MCF 10A (cell line): ENCODE measurements at regions not wholly inside any gene's neighbourhood (a gene's known extent, or its start where the extent isn't known, plus 50 kb on each side); places are given as distances from the start of the nearest gene placed in this dataset.
"Not testable (repeated sequence)": the region's sequence is repeated elsewhere in the genome, so short reads cannot be mapped to it uniquely, and the experiment has no call there.

Source experiments
- BruUV-seq: library from RNA; stranded (reverse); fragments of 400-500 nt; replicated peaks from 2 replicates; lab custom pipeline; 2021; lab: Mats Ljungman, UMichigan
- CTCF ChIA-PET: fragments of 300-600 bp; sonication (Branson Sonifier 250); formaldehyde crosslinking; extraction: SDS; loops from one replicate; lab custom pipeline; 2021; ENCODE audit warnings: antibody characterized with exemption, inconsistent platforms; lab: Yijun Ruan, JAX
- POLR2A ChIA-PET: fragments of 300-600, 350-650 bp; sonication (Branson Sonifier 250); formaldehyde crosslinking; extraction: SDS; loops from one replicate; lab custom pipeline; 2020; ENCODE audit warnings: antibody characterized with exemption, inconsistent platforms; lab: Yijun Ruan, JAX
- DNase-seq: peaks from one replicate; pipeline ENCODE4 v3.0.0-alpha.2; 2018; ENCODE audit not compliant: unreplicated experiment
- H3K27ac Mint-ChIP-seq: one replicate; pipeline ENCODE4 v1.8.0; 2022; ENCODE audit warnings: mild to moderate bottlenecking, low read depth, mixed read lengths; ENCODE audit not compliant: unreplicated experiment
- H3K27me3 Mint-ChIP-seq: one replicate; pipeline ENCODE4 v1.8.0; 2022; ENCODE audit warnings: mixed read lengths; ENCODE audit not compliant: insufficient read depth, unreplicated experiment
- H3K36me3 Mint-ChIP-seq: one replicate; pipeline ENCODE4 v1.8.0; 2022; ENCODE audit warnings: mild to moderate bottlenecking, moderate library complexity, mixed read lengths; ENCODE audit not compliant: insufficient read depth, unreplicated experiment
- H3K4me1 Mint-ChIP-seq: one replicate; pipeline ENCODE4 v1.8.0; 2022; ENCODE audit warnings: mixed read lengths; ENCODE audit not compliant: insufficient read depth, unreplicated experiment
- H3K4me3 Mint-ChIP-seq: one replicate; pipeline ENCODE4 v1.8.0; 2022; ENCODE audit warnings: mild to moderate bottlenecking, moderate library complexity, mixed read lengths; ENCODE audit not compliant: unreplicated experiment
- H3K9me3 Mint-ChIP-seq: one replicate; pipeline ENCODE4 v1.8.0; 2022; ENCODE audit warnings: mixed read lengths; ENCODE audit not compliant: unreplicated experiment
- intact Hi-C: fragments of 100-400 bp; cut with micrococcal nuclease; formaldehyde crosslinking; loops from 2 replicates; pipeline ENCODE4 v1.14.1; 2022
- TF ChIP-seq, protein P1 (sequence below): fragments of 200-600 bp; IDR thresholded peaks from one replicate; pipeline ENCODE4 v1.8.0; 2022; ENCODE audit warnings: antibody characterized with exemption, mild to moderate bottlenecking; ENCODE audit not compliant: unreplicated experiment

DNA sequence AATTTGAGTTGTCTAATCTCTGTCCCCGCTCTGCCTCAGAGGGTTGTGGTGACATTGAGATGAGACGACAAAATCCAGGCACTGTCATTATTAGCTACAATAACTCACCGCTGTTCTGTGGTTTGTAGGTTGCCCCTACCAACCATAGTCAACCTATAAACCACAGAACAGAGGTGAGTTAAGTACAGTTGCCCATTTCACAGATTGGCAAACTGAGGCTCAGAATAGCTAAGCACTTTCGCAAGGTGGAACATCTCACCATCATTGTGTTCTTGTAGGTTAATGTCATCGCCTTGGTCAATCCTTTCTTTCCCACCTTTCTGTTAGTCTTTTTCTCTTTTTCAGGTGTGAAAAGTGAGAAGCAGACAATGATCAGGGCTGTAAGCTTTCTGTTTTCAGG lies 63.4 kb upstream of the LHX5 start:
- no TSS peak for BruUV-seq

DNA sequence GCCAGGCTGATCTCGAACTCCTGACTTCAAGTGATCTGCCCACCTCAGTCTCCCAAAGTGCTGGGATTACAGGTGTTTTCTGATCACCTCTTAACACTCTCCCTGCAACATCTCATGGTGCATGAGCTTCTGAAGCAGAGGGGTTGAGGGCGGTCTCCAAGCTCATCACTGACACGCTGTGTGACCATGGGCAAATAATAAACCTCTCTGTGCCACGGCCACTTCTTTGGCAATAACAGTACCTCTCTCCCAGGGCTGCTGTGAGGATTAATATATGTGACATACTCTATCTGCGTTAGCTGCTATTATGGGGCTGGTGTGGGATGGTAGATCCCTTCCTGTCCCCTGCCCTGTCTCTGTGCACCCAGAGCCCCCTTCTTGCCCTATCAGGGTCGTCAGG lies 62.9 kb upstream of the LHX5 start:
- Mint-ChIP-seq H3K9me3 (peaks cover 7% of the 10 kb centered on the region), H3K4me1 (peaks cover 6% of the 10 kb centered on the region), H3K27me3 (peaks cover 2% of the 10 kb centered on the region), H3K27ac (no peak overlapping the region), H3K4me3 (no peak overlapping the region), H3K36me3 (no peaks in the 10 kb centered on the region)
- ChIA-PET POLR2A (no interaction called here), CTCF (interaction anchor here (0.6 kb wide), 1 partner anchor 528 kb away, joined by 3 read pairs; no protein-coding TSS in a partner anchor)
- no peak for DNase-seq
- no TSS peak for BruUV-seq
- TF ChIP-seq, protein P1, sequence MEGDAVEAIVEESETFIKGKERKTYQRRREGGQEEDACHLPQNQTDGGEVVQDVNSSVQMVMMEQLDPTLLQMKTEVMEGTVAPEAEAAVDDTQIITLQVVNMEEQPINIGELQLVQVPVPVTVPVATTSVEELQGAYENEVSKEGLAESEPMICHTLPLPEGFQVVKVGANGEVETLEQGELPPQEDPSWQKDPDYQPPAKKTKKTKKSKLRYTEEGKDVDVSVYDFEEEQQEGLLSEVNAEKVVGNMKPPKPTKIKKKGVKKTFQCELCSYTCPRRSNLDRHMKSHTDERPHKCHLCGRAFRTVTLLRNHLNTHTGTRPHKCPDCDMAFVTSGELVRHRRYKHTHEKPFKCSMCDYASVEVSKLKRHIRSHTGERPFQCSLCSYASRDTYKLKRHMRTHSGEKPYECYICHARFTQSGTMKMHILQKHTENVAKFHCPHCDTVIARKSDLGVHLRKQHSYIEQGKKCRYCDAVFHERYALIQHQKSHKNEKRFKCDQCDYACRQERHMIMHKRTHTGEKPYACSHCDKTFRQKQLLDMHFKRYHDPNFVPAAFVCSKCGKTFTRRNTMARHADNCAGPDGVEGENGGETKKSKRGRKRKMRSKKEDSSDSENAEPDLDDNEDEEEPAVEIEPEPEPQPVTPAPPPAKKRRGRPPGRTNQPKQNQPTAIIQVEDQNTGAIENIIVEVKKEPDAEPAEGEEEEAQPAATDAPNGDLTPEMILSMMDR, result no peak
- intact Hi-C loops, result no loop called here

More for the DNA sequence above, 63.4 kb upstream of the LHX5 start:
- Mint-ChIP-seq H3K4me1 (peaks cover 6% of the 10 kb centered on the region), H3K9me3 (peaks cover 7% of the 10 kb centered on the region), H3K36me3 (no peaks in the 10 kb centered on the region), H3K27ac (no peak overlapping the region), H3K4me3 (no peak overlapping the region), H3K27me3 (no peaks in the 10 kb centered on the region)
- TF ChIP-seq, protein P1, result no peak
- intact Hi-C loops, result no loop called here
- DNase-seq, result no peak
- ChIA-PET CTCF (interaction anchor here (0.6 kb wide), 2 partner anchors 73 to 529 kb away, joined by 3 read pairs; no protein-coding TSS in a partner anchor), POLR2A (no interaction called here)

DNA sequence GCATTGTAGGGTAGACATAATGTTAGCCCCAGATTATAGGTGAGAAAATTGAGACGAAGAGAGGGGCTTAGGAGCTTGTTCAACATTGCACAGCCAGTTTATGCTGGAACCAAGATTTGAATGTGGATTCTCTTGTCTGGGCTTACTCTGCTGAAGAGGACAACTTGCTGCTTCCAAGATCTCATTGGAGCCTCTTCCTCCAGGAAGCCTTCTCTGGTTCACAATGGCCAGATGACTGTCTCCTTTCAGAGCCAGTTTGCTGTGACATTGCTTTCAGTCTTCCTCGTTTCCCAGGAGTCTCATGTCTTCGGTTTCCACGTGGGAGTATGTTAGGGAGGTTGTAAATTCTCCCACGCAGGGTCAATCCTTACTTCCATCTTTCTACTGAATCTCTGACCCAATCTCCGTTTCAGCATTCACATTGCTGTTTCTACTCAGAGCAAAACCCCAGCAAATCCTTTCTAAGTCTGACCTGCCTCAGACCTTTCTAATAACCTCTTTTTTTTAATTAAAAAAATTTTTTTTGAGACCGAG lies 62.2 kb upstream of the LHX5 start:
- ChIA-PET CTCF (no interaction called here), POLR2A (no interaction called here)
- DNase-seq, result no peak
- H3K27me3 Mint-ChIP-seq, result peaks cover 8% of the 10 kb centered on the region
- peaks cover 7% of the 10 kb centered on the region for H3K9me3 Mint-ChIP-seq
- intact Hi-C loops, result no loop called here
- TF ChIP-seq, protein P1, result no peak
- no peak overlapping the region for H3K27ac Mint-ChIP-seq
- BruUV-seq, result no TSS peak
- no peak overlapping the region for H3K4me3 Mint-ChIP-seq
- H3K4me1 Mint-ChIP-seq, result peaks cover 6% of the 10 kb centered on the region
- no peaks in the 10 kb centered on the region for H3K36me3 Mint-ChIP-seq

DNA sequence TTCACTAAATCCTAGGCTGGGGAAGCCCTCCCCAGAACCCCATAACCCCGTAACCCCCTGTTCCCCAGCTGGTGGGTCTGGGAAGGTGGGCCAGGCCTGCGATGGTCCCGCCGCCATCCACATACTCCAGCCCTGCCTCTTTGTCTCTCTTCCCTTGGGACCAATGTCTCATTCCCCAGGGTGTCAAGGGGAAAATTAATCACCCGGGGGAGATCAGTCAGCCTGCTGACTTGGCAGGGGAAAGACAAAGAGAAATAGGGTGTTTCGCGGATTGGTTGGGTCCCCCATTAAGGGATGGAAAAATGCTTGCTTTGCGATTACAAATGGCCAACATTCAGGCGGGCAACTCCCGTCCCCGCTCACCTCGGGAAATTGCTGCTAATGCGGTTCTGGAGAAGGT lies 60.6 kb upstream of the LHX5 start:
- Mint-ChIP-seq H3K9me3 (peaks cover 2% of the 10 kb centered on the region), H3K4me3 (no peak overlapping the region), H3K27me3 (peaks cover 20% of the 10 kb centered on the region), H3K36me3 (no peaks in the 10 kb centered on the region), H3K27ac (no peak overlapping the region), H3K4me1 (peaks cover 1% of the 10 kb centered on the region)
- no peak for DNase-seq
- no TSS peak for BruUV-seq
- CTCF ChIA-PET, result no interaction called here
- TF ChIP-seq, protein P1, result no peak
- intact Hi-C loops, result no loop called here
- POLR2A ChIA-PET, result no interaction called here

DNA sequence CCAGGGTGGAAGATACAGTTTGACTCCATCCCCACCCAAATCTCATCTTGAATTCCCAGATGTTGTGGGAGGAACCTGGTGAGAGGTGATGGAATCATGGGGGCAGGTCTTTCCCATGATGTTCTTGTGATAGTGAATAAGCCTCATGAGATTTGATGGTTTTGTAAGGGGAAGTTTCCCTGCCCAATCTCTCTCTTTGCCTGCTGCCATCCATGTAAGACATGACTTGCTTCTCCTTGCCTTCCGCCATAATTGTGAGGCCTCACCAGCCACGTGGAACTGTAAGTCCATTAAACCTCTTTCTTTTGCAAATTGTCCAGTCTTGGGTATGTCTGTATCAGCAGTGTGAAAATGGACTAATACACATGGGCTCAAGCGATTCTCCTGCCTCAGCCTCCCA lies 59.4 kb upstream of the LHX5 start:
- CTCF ChIA-PET, H3K4me1 Mint-ChIP-seq, H3K9me3 Mint-ChIP-seq, H3K36me3 Mint-ChIP-seq, DNase-seq, BruUV-seq, POLR2A ChIA-PET, intact Hi-C loops, H3K4me3 Mint-ChIP-seq, H3K27ac Mint-ChIP-seq: not testable (repeated sequence)
- H3K27me3 Mint-ChIP-seq, result peaks cover 27% of the 10 kb centered on the region
